ENCODE measurements at regions not wholly inside any gene's neighbourhood (a gene's known extent, or its start where the extent isn't known, plus 50 kb on each side); places are given as distances from the start of the nearest gene placed in this dataset.

- DNase-seq, result no peak
Measured at GRCh38 chrX:137483554-137483953, 82.4 kb upstream of the ZIC3 start.

- no peak for DNase-seq
Measured at GRCh38 chrX:137482136-137482535, 83.8 kb upstream of the ZIC3 start.

- DNase-seq, result no peak
Measured at GRCh38 chrX:137479386-137479785, 86.5 kb upstream of the ZIC3 start.

GRCh38 chrX:137441711-137442110, 124.2 kb upstream of the ZIC3 start:
- no peak for DNase-seq

- peak; percentile 19 for DNase-seq
Measured at GRCh38 chrX:137432609-137433008, 133.3 kb upstream of the ZIC3 start.

- no peak for DNase-seq
Measured at GRCh38 chrX:137431693-137432488, 134.0 kb upstream of the ZIC3 start.

GRCh38 chrX:137430984-137431475, 134.9 kb upstream of the ZIC3 start:
- no peak for DNase-seq

- DNase-seq, result no peak
Measured at GRCh38 chrX:137430301-137430700, 135.6 kb upstream of the ZIC3 start.

GRCh38 chrX:137428766-137429591, 136.9 kb upstream of the ZIC3 start:
- no peak for DNase-seq

GRCh38 chrX:137428221-137428661, 137.7 kb upstream of the ZIC3 start:
- DNase-seq, result no peak

- peak; percentile 7 for DNase-seq
Measured at GRCh38 chrX:137427816-137428215, 138.1 kb upstream of the ZIC3 start.

- DNase-seq, result no peak
Measured at GRCh38 chrX:137427426-137427778, 138.5 kb upstream of the ZIC3 start.

- no peak for DNase-seq
Measured at GRCh38 chrX:137426695-137427425, 139.1 kb upstream of the ZIC3 start.

- no peak for DNase-seq
Measured at GRCh38 chrX:137425986-137426385, 139.9 kb upstream of the ZIC3 start.

GRCh38 chrX:137425273-137425902, 140.5 kb upstream of the ZIC3 start:
- DNase-seq, result no peak

GRCh38 chrX:137424679-137425078, 141.2 kb upstream of the ZIC3 start:
- DNase-seq, result no peak

- no peak for DNase-seq
Measured at GRCh38 chrX:137423241-137423640, 142.7 kb upstream of the ZIC3 start.

GRCh38 chrX:137418086-137418485, 147.8 kb upstream of the ZIC3 start:
- no peak for DNase-seq

GRCh38 chrX:137413190-137413589, 152.7 kb upstream of the ZIC3 start:
- no peak for DNase-seq

GRCh38 chrX:137405449-137406140, 160.3 kb upstream of the ZIC3 start:
- DNase-seq, result no peak

GRCh38 chrX:137401092-137401491, 164.8 kb upstream of the ZIC3 start:
- no peak for DNase-seq

- DNase-seq, result no peak
Measured at GRCh38 chrX:137387646-137388045, 178.3 kb upstream of the ZIC3 start.
